ENCODE measurements at regions not wholly inside any gene's neighbourhood (a gene's known extent, or its start where the extent isn't known, plus 50 kb on each side); places are given as distances from the start of the nearest gene placed in this dataset.

- TF ChIP-seq Cebpa-rat (IDR thresholded peaks at IDR 0.05): no peak
- Histone ChIP-seq H3K27me3 (no peaks in the 10 kb centered on the region), H3K4me2 (no peak overlapping the region), H3K4me3 (no peak overlapping the region), H3K27ac (no peak overlapping the region), H3K9me3 (no peaks in the 10 kb centered on the region), H4K20me1 (no peaks in the 10 kb centered on the region), H3K36me3 (no peaks in the 10 kb centered on the region), H3K9ac (no peak overlapping the region), H3K4me1 (no peaks in the 10 kb centered on the region)
Measured at GRCh38 chr4:106650701-106651100, 282.1 kb upstream of the GIMD1 start.

DNA sequence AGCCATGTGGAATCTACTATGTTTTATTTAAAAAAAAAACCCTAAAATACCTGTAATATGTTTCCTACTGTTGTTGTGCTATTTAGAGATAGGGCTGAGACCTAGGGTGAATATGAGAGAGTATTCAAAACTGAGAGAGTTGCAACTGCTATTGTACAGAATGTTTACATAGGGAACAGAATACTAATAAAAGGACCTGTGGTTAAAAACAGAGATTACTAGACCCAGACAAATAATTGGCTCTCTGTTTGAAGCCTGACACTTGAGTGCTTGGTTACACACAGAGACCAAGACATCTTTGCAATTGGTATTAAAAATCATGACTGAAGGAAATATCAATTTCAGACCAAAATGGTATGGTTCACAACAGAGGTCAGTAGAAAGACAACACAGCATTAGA lies 278.9 kb upstream of the GIMD1 start:
- H3K36me3 ChIP-seq: no peaks in the 10 kb centered on the region
- H3K9ac ChIP-seq: no peak overlapping the region
- H3K4me3 ChIP-seq: no peak overlapping the region
- no peaks in the 10 kb centered on the region for H3K27me3 ChIP-seq
- no peaks in the 10 kb centered on the region for H3K9me3 ChIP-seq
- no peaks in the 10 kb centered on the region for H3K4me1 ChIP-seq
- no peak overlapping the region for H3K27ac ChIP-seq
- H4K20me1 ChIP-seq: no peaks in the 10 kb centered on the region
- TF ChIP-seq Cebpa-rat (IDR thresholded peaks at IDR 0.05): no peak
- H3K4me2 ChIP-seq: no peak overlapping the region

- no peaks in the 10 kb centered on the region for H3K4me1 ChIP-seq
- no peak overlapping the region for H3K4me3 ChIP-seq
- H3K36me3 ChIP-seq: no peaks in the 10 kb centered on the region
- no peaks in the 10 kb centered on the region for H4K20me1 ChIP-seq
- H3K4me2 ChIP-seq: no peak overlapping the region
- no peaks in the 10 kb centered on the region for H3K27me3 ChIP-seq
- no peak overlapping the region for H3K27ac ChIP-seq
- no peaks in the 10 kb centered on the region for H3K9me3 ChIP-seq
- no peak for TF ChIP-seq Cebpa-rat (IDR thresholded peaks at IDR 0.05)
- H3K9ac ChIP-seq: no peak overlapping the region
Measured at GRCh38 chr4:106629268-106629625, 260.7 kb upstream of the GIMD1 start.

- H4K20me1 ChIP-seq: no peaks in the 10 kb centered on the region
- no peaks in the 10 kb centered on the region for H3K27me3 ChIP-seq
- no peak overlapping the region for H3K27ac ChIP-seq
- no peak overlapping the region for H3K9ac ChIP-seq
- no peaks in the 10 kb centered on the region for H3K4me1 ChIP-seq
- H3K4me2 ChIP-seq: no peak overlapping the region
- H3K36me3 ChIP-seq: no peaks in the 10 kb centered on the region
- no peak for TF ChIP-seq Cebpa-rat (IDR thresholded peaks at IDR 0.05)
- no peaks in the 10 kb centered on the region for H3K9me3 ChIP-seq
- no peak overlapping the region for H3K4me3 ChIP-seq
Measured at GRCh38 chr4:106628586-106629267, 260.1 kb upstream of the GIMD1 start.

DNA sequence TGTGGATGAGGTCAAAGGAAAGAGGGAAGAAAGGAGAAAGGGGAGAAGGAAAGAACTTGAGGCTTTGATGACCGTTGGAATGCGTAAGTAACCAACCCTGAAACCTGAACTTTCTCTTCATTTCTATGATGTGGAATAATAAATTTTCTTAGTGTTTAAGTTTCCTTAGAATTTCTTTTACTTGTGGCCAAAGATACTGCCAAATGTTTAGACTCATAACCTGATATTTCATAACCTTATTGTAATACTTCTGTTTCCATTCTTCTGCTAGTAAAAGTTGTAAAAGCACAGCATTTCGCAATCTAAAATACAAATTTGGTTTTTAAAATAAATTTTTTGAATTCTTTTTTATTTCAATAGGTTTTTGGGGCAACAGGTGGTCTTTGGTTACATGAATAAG lies 258.5 kb upstream of the GIMD1 start:
- no peak overlapping the region for H3K9ac ChIP-seq
- no peak overlapping the region for H3K4me2 ChIP-seq
- no peak overlapping the region for H3K27ac ChIP-seq
- TF ChIP-seq Cebpa-rat (IDR thresholded peaks at IDR 0.05): no peak
- H3K4me3 ChIP-seq: no peak overlapping the region
- H3K4me1 ChIP-seq: no peaks in the 10 kb centered on the region
- H3K9me3 ChIP-seq: no peaks in the 10 kb centered on the region
- no peaks in the 10 kb centered on the region for H3K36me3 ChIP-seq
- no peaks in the 10 kb centered on the region for H4K20me1 ChIP-seq
- H3K27me3 ChIP-seq: no peaks in the 10 kb centered on the region

DNA sequence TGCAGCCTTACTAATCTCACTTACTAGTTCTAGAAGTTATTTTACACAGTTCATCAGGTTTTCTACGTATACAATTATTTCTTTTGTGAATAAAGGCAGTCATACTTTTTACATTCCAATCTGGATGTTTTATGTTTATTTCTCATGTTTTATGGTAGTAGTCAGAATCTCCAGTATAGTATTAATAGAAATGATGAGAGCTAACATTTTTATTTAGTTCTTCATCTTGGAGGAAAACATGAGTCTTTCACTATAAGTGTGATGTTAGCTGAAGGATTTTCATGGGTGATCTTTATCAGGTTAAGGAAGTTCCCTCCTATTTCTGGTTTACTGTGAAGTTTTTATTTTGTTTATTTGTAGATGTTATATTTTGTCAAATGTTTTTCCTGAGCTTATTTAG lies 256.1 kb upstream of the GIMD1 start:
- Histone ChIP-seq H3K27me3 (no peaks in the 10 kb centered on the region), H3K36me3 (no peaks in the 10 kb centered on the region), H3K9me3 (no peaks in the 10 kb centered on the region), H4K20me1 (no peaks in the 10 kb centered on the region), H3K27ac (no peak overlapping the region), H3K4me2 (no peak overlapping the region), H3K9ac (no peak overlapping the region), H3K4me1 (no peaks in the 10 kb centered on the region), H3K4me3 (no peak overlapping the region)
- no peak for TF ChIP-seq Cebpa-rat (IDR thresholded peaks at IDR 0.05)

DNA sequence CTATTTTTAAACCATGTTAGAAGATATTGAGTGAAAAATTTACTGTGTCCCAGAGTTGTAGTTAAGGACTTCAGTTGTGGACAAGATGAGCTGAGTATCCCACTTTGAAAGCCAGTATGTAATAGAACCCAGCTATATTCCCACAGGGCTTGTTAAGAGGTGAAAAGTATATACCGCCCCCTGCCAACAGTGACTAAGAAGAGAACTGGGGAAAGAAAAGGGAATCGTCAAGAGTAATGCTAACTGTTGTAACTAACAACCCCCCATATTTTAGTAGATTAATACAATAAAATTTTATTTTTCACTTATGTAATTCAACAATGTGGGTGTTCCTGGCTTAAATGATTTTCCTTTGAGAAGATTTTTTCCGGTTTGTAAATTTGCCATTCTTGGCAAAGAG lies 250.4 kb upstream of the GIMD1 start:
- no peak for TF ChIP-seq Cebpa-rat (IDR thresholded peaks at IDR 0.05)
- H4K20me1 ChIP-seq: no peaks in the 10 kb centered on the region

GRCh38 chr4:106615961-106616360 lies 247.4 kb upstream of the GIMD1 start:
- H3K27ac ChIP-seq: no peak overlapping the region
- peaks cover 2% of the 10 kb centered on the region; the same call in 1 of the 2 replicates for H3K9me3 ChIP-seq
- no peaks in the 10 kb centered on the region for H4K20me1 ChIP-seq
- H3K4me1 ChIP-seq: no peaks in the 10 kb centered on the region
- H3K4me3 ChIP-seq: no peak overlapping the region
- H3K36me3 ChIP-seq: no peaks in the 10 kb centered on the region
- H3K27me3 ChIP-seq: no peaks in the 10 kb centered on the region
- H3K4me2 ChIP-seq: no peak overlapping the region
- H3K9ac ChIP-seq: no peak overlapping the region
- TF ChIP-seq Cebpa-rat (IDR thresholded peaks at IDR 0.05): no peak

More for the DNA sequence above, 250.4 kb upstream of the GIMD1 start:
- Histone ChIP-seq H3K4me2 (no peak overlapping the region), H3K9me3 (no peaks in the 10 kb centered on the region), H3K27ac (no peak overlapping the region), H3K36me3 (no peaks in the 10 kb centered on the region), H3K4me3 (no peak overlapping the region), H3K9ac (no peak overlapping the region), H3K4me1 (no peaks in the 10 kb centered on the region), H3K27me3 (no peaks in the 10 kb centered on the region)

- no peak for TF ChIP-seq Cebpa-rat (IDR thresholded peaks at IDR 0.05)
- Histone ChIP-seq H3K27ac (no peak overlapping the region), H3K4me2 (no peak overlapping the region), H3K4me1 (no peaks in the 10 kb centered on the region), H3K9me3 (peaks cover 7% of the 10 kb centered on the region), H3K27me3 (no peaks in the 10 kb centered on the region), H4K20me1 (no peaks in the 10 kb centered on the region), H3K4me3 (no peak overlapping the region), H3K9ac (no peak overlapping the region), H3K36me3 (no peaks in the 10 kb centered on the region)
Measured at GRCh38 chr4:106615410-106615945, 246.9 kb upstream of the GIMD1 start.

DNA sequence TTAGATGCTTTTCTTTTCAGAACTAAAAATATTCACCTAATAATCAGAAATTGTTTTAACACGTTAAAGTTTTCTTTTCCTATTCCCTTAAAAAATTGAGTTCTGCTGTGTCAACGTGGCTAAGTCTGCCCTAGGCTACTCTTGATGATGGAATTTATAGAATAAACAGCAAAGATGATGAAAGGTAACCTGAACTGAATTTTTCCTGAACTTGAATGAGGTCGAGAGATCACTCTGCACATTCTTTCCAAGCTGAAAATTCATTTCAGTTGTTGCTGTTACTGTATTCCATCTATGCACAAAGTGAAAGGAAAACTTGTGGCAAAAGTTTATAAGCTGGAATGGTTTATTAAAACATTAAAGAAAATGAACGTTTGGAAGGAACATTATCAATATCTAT lies 245.9 kb upstream of the GIMD1 start:
- H3K27me3 ChIP-seq: no peaks in the 10 kb centered on the region
- no peak overlapping the region for H3K4me3 ChIP-seq
- H3K4me2 ChIP-seq: no peak overlapping the region
- peaks cover 16% of the 10 kb centered on the region for H3K9me3 ChIP-seq
- H3K9ac ChIP-seq: no peak overlapping the region
- TF ChIP-seq Cebpa-rat (IDR thresholded peaks at IDR 0.05): no peak
- H3K4me1 ChIP-seq: no peaks in the 10 kb centered on the region
- H3K36me3 ChIP-seq: no peaks in the 10 kb centered on the region
- no peak overlapping the region for H3K27ac ChIP-seq
- no peaks in the 10 kb centered on the region for H4K20me1 ChIP-seq

DNA sequence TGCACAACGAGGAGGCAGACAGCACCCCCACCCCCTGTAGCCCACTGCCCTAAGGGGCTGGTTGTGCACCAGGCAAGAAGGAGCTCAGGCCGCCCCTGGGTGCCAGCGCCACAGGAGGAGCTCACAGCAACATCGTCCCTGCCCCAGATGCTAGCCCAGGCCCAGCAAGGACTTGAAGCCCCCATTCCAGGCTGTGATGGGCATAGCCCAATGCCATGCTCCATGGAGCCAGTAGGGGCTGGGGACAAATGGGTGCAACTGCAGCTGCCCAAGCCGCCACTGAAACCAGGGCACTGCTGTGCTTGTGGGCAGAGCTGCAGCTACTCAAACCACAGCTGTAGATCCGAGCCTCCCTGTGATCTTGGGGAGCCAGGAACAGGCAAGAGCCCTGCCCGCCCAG lies 241.3 kb upstream of the GIMD1 start:
- no peak overlapping the region for H3K9ac ChIP-seq
- TF ChIP-seq Cebpa-rat (IDR thresholded peaks at IDR 0.05): no peak
- H3K36me3 ChIP-seq: no peaks in the 10 kb centered on the region
- H3K4me3 ChIP-seq: no peak overlapping the region
- no peaks in the 10 kb centered on the region for H3K27me3 ChIP-seq
- H4K20me1 ChIP-seq: no peaks in the 10 kb centered on the region
- H3K9me3 ChIP-seq: peaks cover 16% of the 10 kb centered on the region
- H3K27ac ChIP-seq: no peak overlapping the region
- H3K4me2 ChIP-seq: no peak overlapping the region
- no peaks in the 10 kb centered on the region for H3K4me1 ChIP-seq

All from BLaER1 (cell line).